HPDE6-E6E7 (cell line): ENCODE measurements at regions not wholly inside any gene's neighbourhood (a gene's known extent, or its start where the extent isn't known, plus 50 kb on each side); places are given as distances from the start of the nearest gene placed in this dataset.
"Not testable (repeated sequence)": the region's sequence is repeated elsewhere in the genome, so short reads cannot be mapped to it uniquely, and the experiment has no call there.

Experiments
- DNase-seq: peaks from one replicate; pipeline ENCODE4 v3.0.0; 2011; ENCODE audit warnings: missing footprints; ENCODE audit errors: extremely low spot score

GRCh38 chr7:79553811-79554555 lies 100.5 kb upstream of the MAGI2 start:
- peak; percentile 27 for DNase-seq

- DNase-seq: no peak
Measured at GRCh38 chr7:79552463-79552862, 99.0 kb upstream of the MAGI2 start.

GRCh38 chr7:79548727-79549126 lies 95.3 kb upstream of the MAGI2 start:
- no peak for DNase-seq

- no peak for DNase-seq
Measured at GRCh38 chr7:79547132-79547531, 93.7 kb upstream of the MAGI2 start.

GRCh38 chr7:79540592-79540991 lies 87.1 kb upstream of the MAGI2 start:
- DNase-seq: no peak

- no peak for DNase-seq
Measured at GRCh38 chr7:79534128-79534527, 80.7 kb upstream of the MAGI2 start.

GRCh38 chr7:79531905-79532664 lies 78.6 kb upstream of the MAGI2 start:
- no peak for DNase-seq

GRCh38 chr7:79531116-79531515 lies 77.6 kb upstream of the MAGI2 start:
- no peak for DNase-seq

GRCh38 chr7:79529881-79530235 lies 76.4 kb upstream of the MAGI2 start:
- no peak for DNase-seq

- no peak for DNase-seq
Measured at GRCh38 chr7:79529214-79529880, 75.9 kb upstream of the MAGI2 start.

- DNase-seq: peak; percentile 90
Measured at GRCh38 chr7:79528421-79528820, 75.0 kb upstream of the MAGI2 start.

- DNase-seq: no peak
Measured at GRCh38 chr7:79524048-79524447, 70.6 kb upstream of the MAGI2 start.

- no peak for DNase-seq
Measured at GRCh38 chr7:79523436-79523835, 70.0 kb upstream of the MAGI2 start.

GRCh38 chr7:79520543-79520942 lies 67.1 kb upstream of the MAGI2 start:
- no peak for DNase-seq

GRCh38 chr7:79515358-79515757 lies 61.9 kb upstream of the MAGI2 start:
- DNase-seq: no peak

- no peak for DNase-seq
Measured at GRCh38 chr7:79513261-79513660, 59.8 kb upstream of the MAGI2 start.

GRCh38 chr7:79512261-79512660 lies 58.8 kb upstream of the MAGI2 start:
- no peak for DNase-seq

- not testable (repeated sequence) for DNase-seq
Measured at GRCh38 chr7:79511056-79511455, 57.6 kb upstream of the MAGI2 start.

GRCh38 chr7:79507131-79507530 lies 53.7 kb upstream of the MAGI2 start:
- no peak for DNase-seq

GRCh38 chr7:79506481-79506880 lies 53.0 kb upstream of the MAGI2 start:
- DNase-seq: no peak

GRCh38 chr7:79504607-79505389 lies 51.3 kb upstream of the MAGI2 start:
- no peak for DNase-seq
